Mesendoderm (in vitro differentiated cells): ENCODE measurements at regions not wholly inside any gene's neighbourhood (a gene's known extent, or its start where the extent isn't known, plus 50 kb on each side); places are given as distances from the start of the nearest gene placed in this dataset.

Source experiments
- DNase-seq: peaks from one replicate; pipeline ENCODE4 v3.0.0; 2013
- H2AK5ac ChIP-seq: 2 replicates; pipeline ENCODE4 v1.6.1; 2013; ENCODE audit warnings: low read length, inconsistent platforms
- H2BK120ac ChIP-seq: 2 replicates; pipeline ENCODE4 v1.6.1; 2013; ENCODE audit warnings: low read depth, mild to moderate bottlenecking, low read length, moderate library complexity, mixed read lengths
- H2BK15ac ChIP-seq: replicated peaks from 2 replicates; pipeline ENCODE4 v1.6.1; 2013; ENCODE audit warnings: low read depth, mild to moderate bottlenecking, moderate library complexity
- H2BK5ac ChIP-seq: 2 replicates; pipeline ENCODE4 v1.6.1; 2013; ENCODE audit warnings: low read length, inconsistent platforms
- H3K18ac ChIP-seq: 2 replicates; pipeline ENCODE4 v1.6.1; 2013; ENCODE audit warnings: mild to moderate bottlenecking, low read length, mixed read lengths
- H3K23ac ChIP-seq: one replicate; pipeline ENCODE4 v1.6.1; 2013; ENCODE audit warnings: low read length
- H3K27ac ChIP-seq: 2 replicates; pipeline ENCODE4 v1.5.1; 2013; ENCODE audit warnings: low read depth, mild to moderate bottlenecking, inconsistent platforms, low read length, moderate library complexity
- H3K27me3 ChIP-seq: 2 replicates; pipeline ENCODE4 v1.6.1; 2013; ENCODE audit warnings: low read length, control low read depth, mild to moderate bottlenecking, inconsistent platforms; ENCODE audit not compliant: insufficient read depth, poor library complexity
- H3K36me3 ChIP-seq: 2 replicates; pipeline ENCODE4 v1.6.1; 2013; ENCODE audit warnings: low read length, inconsistent platforms; ENCODE audit not compliant: control insufficient read depth, insufficient read depth
- H3K4ac ChIP-seq: one replicate; pipeline ENCODE4 v1.6.1; 2013; ENCODE audit warnings: low read depth, mild to moderate bottlenecking, low read length, moderate library complexity
- H3K4me1 ChIP-seq: 2 replicates; pipeline ENCODE4 v1.6.1; 2013; ENCODE audit warnings: low read depth, low read length, inconsistent platforms; ENCODE audit not compliant: control insufficient read depth
- H3K4me2 ChIP-seq: 2 replicates; pipeline ENCODE4 v1.6.1; 2013; ENCODE audit warnings: low read length
- H3K4me3 ChIP-seq: 2 replicates; pipeline ENCODE4 v1.5.1; 2013; ENCODE audit warnings: mild to moderate bottlenecking, low read length
- H3K56ac ChIP-seq: one replicate; pipeline ENCODE4 v1.6.1; 2013; ENCODE audit warnings: low read length
- H3K79me1 ChIP-seq: 2 replicates; pipeline ENCODE4 v1.6.1; 2013; ENCODE audit warnings: low read length, inconsistent platforms
- H3K79me2 ChIP-seq: 2 replicates; pipeline ENCODE4 v1.6.1; 2013; ENCODE audit warnings: mild to moderate bottlenecking, low read length; ENCODE audit not compliant: control insufficient read depth, insufficient read depth
- H3K9ac ChIP-seq: 2 replicates; pipeline ENCODE4 v1.6.1; 2013; ENCODE audit warnings: low read length, inconsistent platforms
- H4K5ac ChIP-seq: one replicate; pipeline ENCODE4 v1.6.1; 2013; ENCODE audit warnings: low read length
- H4K8ac ChIP-seq: one replicate; pipeline ENCODE4 v1.6.1; 2013; ENCODE audit warnings: low read depth, mild to moderate bottlenecking, control low read depth, low read length, moderate library complexity
- WGBS: extraction: QIAGEN DNeasy Blood & Tissue Kit; methylation state at CpG from one replicate; pipeline ENCODE4 v1.1.7; 2013; ENCODE audit warnings: low lambda C conversion rate, missing lambda C conversion rate; ENCODE audit not compliant: insufficient coverage; ENCODE audit errors: extremely low coverage; 5-methylcytosine and 5-hydroxymethylcytosine counted together

DNA sequence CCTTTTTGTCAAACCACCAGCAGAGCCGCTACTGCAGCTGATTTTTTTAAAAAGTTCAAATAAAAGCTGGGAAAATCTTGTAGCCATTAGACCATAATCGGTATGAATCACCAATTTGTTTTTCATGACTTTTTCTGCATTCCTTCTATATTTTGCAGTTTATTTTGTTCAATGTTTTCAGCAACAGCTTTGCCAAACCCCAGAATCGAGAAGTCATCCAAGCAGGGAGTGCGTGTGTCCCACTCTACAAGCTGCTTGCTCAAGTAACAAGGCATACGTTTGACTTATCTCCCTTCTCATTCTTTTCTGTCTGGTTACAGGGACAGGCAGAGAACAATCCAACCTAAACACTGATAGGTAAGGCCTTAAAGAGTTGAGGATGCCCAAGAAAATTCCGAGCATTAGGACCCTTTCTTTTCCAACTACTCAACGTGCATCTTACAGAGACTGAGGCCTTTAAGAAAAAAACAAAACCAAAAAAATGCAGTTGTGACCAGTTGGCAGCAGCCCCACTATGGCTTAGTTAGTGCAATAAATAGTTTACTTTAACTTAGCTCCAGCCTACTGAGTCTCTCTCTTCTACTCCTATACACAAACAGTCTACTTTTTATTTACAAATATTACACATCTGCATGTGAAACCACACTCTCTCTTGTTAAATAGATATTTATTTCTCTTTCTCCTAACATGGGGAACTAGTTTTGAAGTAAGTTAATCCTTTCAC, 134.7 kb upstream of the SLIT3 start:
- H3K4ac ChIP-seq: no peak overlapping the region

DNA sequence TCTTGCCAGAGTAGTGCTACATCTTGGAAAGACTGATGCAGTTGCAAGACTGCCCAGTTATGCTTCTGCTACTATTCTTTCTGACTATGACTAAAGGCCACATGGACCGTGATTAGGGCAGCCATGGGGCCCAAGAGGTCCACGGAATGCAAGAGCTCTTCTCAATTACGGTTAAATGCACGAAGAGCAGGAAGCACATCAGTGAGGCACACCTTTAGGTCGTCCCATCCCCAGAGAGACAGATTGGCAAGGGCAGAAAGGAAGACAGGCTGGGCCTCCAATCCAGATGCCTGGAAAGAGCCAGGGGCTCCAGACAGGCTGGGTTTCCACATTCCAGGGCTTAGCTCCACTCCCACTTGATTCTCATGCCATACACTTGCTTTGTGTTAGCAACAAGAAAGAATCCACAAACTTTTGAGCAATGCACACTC, 132.3 kb upstream of the SLIT3 start:
- no peak overlapping the region for H3K27ac ChIP-seq
- no CpG with 5 or more reads among the region's 5 CpGs for WGBS
- H2BK5ac ChIP-seq: no peak overlapping the region
- H4K5ac ChIP-seq: no peak overlapping the region
- H2BK15ac ChIP-seq: no peak overlapping the region
- no peaks in the 10 kb centered on the region for H3K36me3 ChIP-seq
- H3K4me1 ChIP-seq: no peaks in the 10 kb centered on the region
- H3K4ac ChIP-seq: no peak overlapping the region
- no peak overlapping the region for H3K4me2 ChIP-seq
- H2AK5ac ChIP-seq: no peak overlapping the region
- no peak overlapping the region for H3K18ac ChIP-seq
- no peak overlapping the region for H4K8ac ChIP-seq
- no peaks in the 10 kb centered on the region for H3K79me2 ChIP-seq
- no peak overlapping the region for H2BK120ac ChIP-seq
- no peak overlapping the region for H3K56ac ChIP-seq
- no peak overlapping the region for H3K9ac ChIP-seq
- no peak overlapping the region for H3K23ac ChIP-seq
- H3K4me3 ChIP-seq: no peak overlapping the region
- no peak for DNase-seq
- H3K79me1 ChIP-seq: no peaks in the 10 kb centered on the region
- no peaks in the 10 kb centered on the region for H3K27me3 ChIP-seq

More for the DNA sequence above, 134.7 kb upstream of the SLIT3 start:
- WGBS: no CpG with 5 or more reads among the region's 7 CpGs
- no peaks in the 10 kb centered on the region for H3K4me1 ChIP-seq
- no peaks in the 10 kb centered on the region for H3K36me3 ChIP-seq
- H3K79me1 ChIP-seq: no peaks in the 10 kb centered on the region
- no peak overlapping the region for H2BK120ac ChIP-seq
- no peak overlapping the region for H3K56ac ChIP-seq
- DNase-seq: no peak
- no peak overlapping the region for H3K9ac ChIP-seq
- no peaks in the 10 kb centered on the region for H3K79me2 ChIP-seq
- no peaks in the 10 kb centered on the region for H3K27me3 ChIP-seq
- no peak overlapping the region for H3K27ac ChIP-seq
- H3K4me2 ChIP-seq: no peak overlapping the region
- no peak overlapping the region for H3K4me3 ChIP-seq
- no peak overlapping the region for H4K5ac ChIP-seq
- H2BK15ac ChIP-seq: no peak overlapping the region
- no peak overlapping the region for H3K23ac ChIP-seq
- no peak overlapping the region for H3K18ac ChIP-seq
- H2BK5ac ChIP-seq: no peak overlapping the region
- no peak overlapping the region for H2AK5ac ChIP-seq
- H4K8ac ChIP-seq: no peak overlapping the region

DNA sequence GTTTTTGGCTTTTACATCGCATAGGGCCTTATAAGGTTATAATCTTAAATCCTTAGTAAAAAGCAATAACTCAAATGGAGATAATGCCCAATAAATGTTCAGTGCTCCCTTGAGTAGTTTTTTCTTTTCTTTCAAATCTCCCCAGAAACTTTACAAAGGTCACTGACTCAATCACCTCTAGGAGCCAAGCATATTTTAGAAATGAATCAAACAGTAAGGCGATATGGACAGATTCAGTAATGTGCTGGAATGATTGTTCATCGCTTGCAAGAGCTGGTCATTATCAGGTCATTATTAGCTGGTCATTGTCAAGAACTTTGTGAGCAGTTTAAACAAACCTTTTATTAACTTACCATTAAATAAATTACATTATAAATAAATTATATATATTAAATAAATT, 130.4 kb upstream of the SLIT3 start:
- no peak overlapping the region for H3K18ac ChIP-seq
- H3K56ac ChIP-seq: no peak overlapping the region
- no peaks in the 10 kb centered on the region for H3K79me2 ChIP-seq
- H3K4me3 ChIP-seq: no peak overlapping the region
- no peak for DNase-seq
- H3K79me1 ChIP-seq: no peaks in the 10 kb centered on the region
- H2BK15ac ChIP-seq: no peak overlapping the region
- no peak overlapping the region for H4K8ac ChIP-seq
- H2AK5ac ChIP-seq: no peak overlapping the region
- no CpG with 5 or more reads among the region's 3 CpGs for WGBS
- H3K9ac ChIP-seq: no peak overlapping the region
- H3K23ac ChIP-seq: no peak overlapping the region
- no peak overlapping the region for H2BK120ac ChIP-seq
- no peaks in the 10 kb centered on the region for H3K36me3 ChIP-seq
- no peaks in the 10 kb centered on the region for H3K27me3 ChIP-seq
- no peak overlapping the region for H3K4ac ChIP-seq
- H3K4me2 ChIP-seq: no peak overlapping the region
- H4K5ac ChIP-seq: no peak overlapping the region
- peaks cover 7% of the 10 kb centered on the region for H3K4me1 ChIP-seq
- no peak overlapping the region for H2BK5ac ChIP-seq
- H3K27ac ChIP-seq: no peak overlapping the region

DNA sequence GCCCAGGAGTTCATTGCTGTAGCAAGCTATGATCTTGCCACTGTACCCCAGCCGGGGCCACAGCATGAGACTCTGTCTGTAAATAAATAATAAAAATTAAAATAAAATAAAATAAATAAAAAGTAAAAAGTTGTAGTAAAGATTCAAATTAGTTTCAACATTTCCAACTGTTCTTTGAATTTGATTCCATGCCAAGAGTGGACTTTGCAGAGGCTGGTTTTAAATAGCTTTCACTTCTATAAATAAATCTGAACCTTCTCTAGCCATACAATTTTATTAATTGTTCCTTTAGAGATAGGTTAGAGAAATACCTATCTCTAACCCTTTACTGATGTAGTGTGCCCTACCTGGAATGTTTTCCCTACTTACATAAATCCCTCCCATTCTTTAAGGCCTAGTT, 129.7 kb upstream of the SLIT3 start:
- H3K4me3 ChIP-seq: no peak overlapping the region
- WGBS: no CpG with 5 or more reads among the region's 1 CpG
- H3K4ac ChIP-seq: no peak overlapping the region
- H2BK120ac ChIP-seq: no peak overlapping the region
- no peak overlapping the region for H3K18ac ChIP-seq
- H3K27me3 ChIP-seq: no peaks in the 10 kb centered on the region
- H4K8ac ChIP-seq: no peak overlapping the region
- no peak for DNase-seq
- H2BK5ac ChIP-seq: no peak overlapping the region
- no peaks in the 10 kb centered on the region for H3K36me3 ChIP-seq
- H3K79me2 ChIP-seq: no peaks in the 10 kb centered on the region
- no peak overlapping the region for H3K23ac ChIP-seq
- H2BK15ac ChIP-seq: no peak overlapping the region
- no peak overlapping the region for H2AK5ac ChIP-seq
- H3K4me2 ChIP-seq: no peak overlapping the region
- H3K56ac ChIP-seq: no peak overlapping the region
- H3K4me1 ChIP-seq: peaks cover 8% of the 10 kb centered on the region
- no peak overlapping the region for H3K27ac ChIP-seq
- H4K5ac ChIP-seq: no peak overlapping the region
- H3K9ac ChIP-seq: no peak overlapping the region
- H3K79me1 ChIP-seq: no peaks in the 10 kb centered on the region

DNA sequence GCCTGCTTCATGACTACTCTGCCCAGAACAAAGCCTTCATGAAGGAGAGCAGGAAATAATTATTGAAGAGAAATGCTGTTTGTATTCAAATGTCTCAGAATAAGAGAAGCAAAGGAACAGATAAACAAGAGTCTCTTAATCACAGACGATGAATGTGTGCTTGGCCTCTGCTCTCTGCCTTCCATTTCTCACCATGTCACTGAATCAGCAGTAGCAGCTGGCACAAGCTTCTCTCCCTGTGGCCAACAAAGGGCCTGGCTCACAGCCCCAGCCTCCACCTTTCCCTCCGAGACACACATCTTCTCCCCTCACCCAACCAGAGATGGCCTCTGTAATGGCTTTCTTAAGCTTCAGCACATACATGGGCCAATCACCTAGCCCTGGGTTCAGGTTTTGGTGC, 128.1 kb upstream of the SLIT3 start:
- Histone ChIP-seq H3K27me3 (no peaks in the 10 kb centered on the region), H3K9ac (no peak overlapping the region), H3K79me2 (no peaks in the 10 kb centered on the region), H3K27ac (no peak overlapping the region), H4K8ac (no peak overlapping the region), H3K4ac (no peak overlapping the region), H3K4me3 (no peak overlapping the region), H3K36me3 (no peaks in the 10 kb centered on the region), H3K4me1 (peaks cover 8% of the 10 kb centered on the region), H3K79me1 (no peaks in the 10 kb centered on the region), H3K18ac (no peak overlapping the region), H2BK15ac (no peak overlapping the region), H2BK120ac (no peak overlapping the region), H4K5ac (no peak overlapping the region), H2BK5ac (no peak overlapping the region), H2AK5ac (no peak overlapping the region), H3K4me2 (no peak overlapping the region), H3K56ac (no peak overlapping the region), H3K23ac (no peak overlapping the region)
- DNase-seq: peak; percentile 10
- no CpG with 5 or more reads among the region's 2 CpGs for WGBS

DNA sequence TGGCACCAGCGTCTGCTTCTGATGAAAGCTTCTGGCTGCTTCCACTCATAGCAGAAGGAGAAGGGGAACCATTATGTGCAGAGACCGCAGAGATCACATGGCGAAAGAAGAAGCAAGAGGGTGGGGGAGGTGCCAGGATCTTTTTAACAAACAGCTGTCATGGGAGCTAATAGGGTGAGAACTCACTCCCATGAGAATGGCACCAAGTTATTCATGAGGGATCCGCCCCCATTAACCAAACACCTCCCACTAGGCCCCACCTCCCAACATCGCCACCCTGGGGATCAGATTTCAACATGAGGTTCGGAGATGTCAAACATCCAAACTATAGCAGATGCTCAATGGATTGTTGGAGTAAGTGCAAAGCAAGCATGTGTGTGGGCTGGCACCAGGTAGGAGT, 125.8 kb upstream of the SLIT3 start:
- no CpG with 5 or more reads among the region's 6 CpGs for WGBS
- H3K18ac ChIP-seq: no peak overlapping the region

More for the DNA sequence above, 125.8 kb upstream of the SLIT3 start:
- no peaks in the 10 kb centered on the region for H3K36me3 ChIP-seq
- peak; percentile 67 for DNase-seq
- H3K4ac ChIP-seq: no peak overlapping the region
- no peak overlapping the region for H3K27ac ChIP-seq
- no peak overlapping the region for H3K9ac ChIP-seq
- no peak overlapping the region for H3K4me2 ChIP-seq
- H4K8ac ChIP-seq: no peak overlapping the region
- H3K4me1 ChIP-seq: peaks cover 8% of the 10 kb centered on the region
- H3K27me3 ChIP-seq: no peaks in the 10 kb centered on the region
- H3K79me1 ChIP-seq: no peaks in the 10 kb centered on the region
- no peak overlapping the region for H2AK5ac ChIP-seq
- H3K79me2 ChIP-seq: no peaks in the 10 kb centered on the region
- H3K23ac ChIP-seq: no peak overlapping the region
- H3K56ac ChIP-seq: no peak overlapping the region
- no peak overlapping the region for H2BK15ac ChIP-seq
- H2BK120ac ChIP-seq: no peak overlapping the region
- H3K4me3 ChIP-seq: no peak overlapping the region
- no peak overlapping the region for H2BK5ac ChIP-seq
- H4K5ac ChIP-seq: no peak overlapping the region
